H9 (cell line): ENCODE measurements at regions not wholly inside any gene's neighbourhood (a gene's known extent, or its start where the extent isn't known, plus 50 kb on each side); places are given as distances from the start of the nearest gene placed in this dataset.

ENCODE experiments used
- DNase-seq: peaks from one replicate; pipeline ENCODE4 v3.0.0-alpha.2; 2017
- H2AFZ ChIP-seq: one replicate; pipeline ENCODE4 v1.6.1; 2013; ENCODE audit warnings: mild to moderate bottlenecking, low read length, control low read depth, moderate library complexity
- H2AK5ac ChIP-seq: 2 replicates; pipeline ENCODE4 v1.6.1; 2013; ENCODE audit warnings: low read length, control low read depth, mixed read lengths; ENCODE audit not compliant: insufficient read length
- H2BK120ac ChIP-seq: one replicate; pipeline ENCODE4 v1.6.1; 2013; ENCODE audit warnings: low read depth, mild to moderate bottlenecking, low read length, control low read depth, inconsistent platforms; ENCODE audit not compliant: poor library complexity, severe bottlenecking
- H2BK12ac ChIP-seq: 2 replicates; pipeline ENCODE4 v1.6.1; 2013; ENCODE audit warnings: low read length, control low read depth, mixed read lengths, low read depth; ENCODE audit not compliant: insufficient read length
- H2BK15ac ChIP-seq: 2 replicates; pipeline ENCODE4 v1.6.1; 2013; ENCODE audit warnings: low read depth, low read length, control low read depth
- H2BK20ac ChIP-seq: one replicate; pipeline ENCODE4 v1.6.1; 2013; ENCODE audit warnings: low read depth, mild to moderate bottlenecking, low read length, control low read depth, inconsistent platforms; ENCODE audit not compliant: poor library complexity, severe bottlenecking
- H2BK5ac ChIP-seq: 2 replicates; pipeline ENCODE4 v1.6.1; 2013; ENCODE audit warnings: low read length, control low read depth, mixed read lengths; ENCODE audit not compliant: insufficient read length
- H3K14ac ChIP-seq: 2 replicates; pipeline ENCODE4 v1.6.1; 2013; ENCODE audit warnings: low read length, control low read depth; ENCODE audit not compliant: insufficient read depth
- H3K18ac ChIP-seq: 2 replicates; pipeline ENCODE4 v1.6.1; 2013; ENCODE audit warnings: low read depth, mild to moderate bottlenecking, mixed read lengths, low read length, control low read depth; ENCODE audit not compliant: insufficient read length
- H3K23ac ChIP-seq: 2 replicates; pipeline ENCODE4 v1.6.1; 2013; ENCODE audit warnings: low read length, control low read depth, mixed read lengths, low read depth; ENCODE audit not compliant: insufficient read length
- H3K23me2 ChIP-seq: 2 replicates; pipeline ENCODE4 v1.6.1; 2013; ENCODE audit warnings: low read depth, mild to moderate bottlenecking, mixed read lengths, low read length, control low read depth; ENCODE audit not compliant: insufficient read length, poor library complexity, severe bottlenecking
- H3K27ac ChIP-seq: 2 replicates; pipeline ENCODE4 v1.5.1; 2013; ENCODE audit warnings: low read length, control low read depth, mixed read lengths, low read depth; ENCODE audit not compliant: insufficient read length
- H3K27me3 ChIP-seq: 2 replicates; pipeline ENCODE4 v1.6.1; 2013; ENCODE audit warnings: low read length, control low read depth, inconsistent platforms; ENCODE audit not compliant: insufficient read depth
- H3K4ac ChIP-seq: 2 replicates; pipeline ENCODE4 v1.6.1; 2013; ENCODE audit warnings: low read depth, mild to moderate bottlenecking, control low read depth, inconsistent platforms, low read length, moderate library complexity
- H3K4me1 ChIP-seq: 2 replicates; pipeline ENCODE4 v1.6.1; 2013; ENCODE audit warnings: low read length, control low read depth, inconsistent platforms; ENCODE audit not compliant: insufficient read depth
- H3K4me2 ChIP-seq: 2 replicates; pipeline ENCODE4 v1.6.1; 2013; ENCODE audit warnings: low read length, control low read depth, mixed read lengths; ENCODE audit not compliant: insufficient read length, insufficient read depth
- H3K56ac ChIP-seq: 2 replicates; pipeline ENCODE4 v1.6.1; 2013; ENCODE audit warnings: low read depth, mild to moderate bottlenecking, mixed read lengths, low read length, control low read depth; ENCODE audit not compliant: insufficient read length
- H3K79me1 ChIP-seq: 2 replicates; pipeline ENCODE4 v1.6.1; 2013; ENCODE audit warnings: low read depth, mild to moderate bottlenecking, moderate library complexity, low read length, control low read depth, inconsistent platforms; ENCODE audit not compliant: insufficient read depth, poor library complexity, severe bottlenecking
- H3K79me2 ChIP-seq: 2 replicates; pipeline ENCODE4 v1.6.1; 2013; ENCODE audit warnings: low read length, control low read depth, inconsistent platforms; ENCODE audit not compliant: insufficient read depth
- H3K9ac ChIP-seq: 2 replicates; pipeline ENCODE4 v1.6.1; 2013; ENCODE audit warnings: low read length, control low read depth, mixed read lengths; ENCODE audit not compliant: insufficient read length; ENCODE audit errors: extremely low read depth
- H3K9me3 ChIP-seq: one replicate; pipeline ENCODE4 v1.6.1; 2013; ENCODE audit warnings: low read depth, low read length, inconsistent platforms; ENCODE audit not compliant: control insufficient read depth
- H3T11ph ChIP-seq: one replicate; pipeline ENCODE4 v1.6.1; 2013; ENCODE audit warnings: mild to moderate bottlenecking, low read length, control low read depth, inconsistent platforms
- H4K20me1 ChIP-seq: one replicate; pipeline ENCODE4 v1.6.1; 2013; ENCODE audit not compliant: control insufficient read depth, insufficient read length, insufficient read depth
- H4K5ac ChIP-seq: 2 replicates; pipeline ENCODE4 v1.6.1; 2013; ENCODE audit warnings: low read depth, mild to moderate bottlenecking, mixed read lengths, low read length, control low read depth; ENCODE audit not compliant: insufficient read length
- H4K8ac ChIP-seq: replicated peaks from 2 replicates; pipeline ENCODE4 v1.6.1; 2013; ENCODE audit warnings: low read length, control low read depth, mixed read lengths, low read depth; ENCODE audit not compliant: insufficient read length
- H4K91ac ChIP-seq: 2 replicates; pipeline ENCODE4 v1.6.1; 2013; ENCODE audit warnings: low read depth, mild to moderate bottlenecking, moderate library complexity, mixed read lengths, low read length, control low read depth; ENCODE audit not compliant: insufficient read length
- H3K27ac Mint-ChIP-seq, 3 experiments: 2 replicates in 2 of 3; 3 replicates in 1 of 3; pipeline ENCODE4 v1.8.0; 2020 to 2021; ENCODE audit warnings: mixed read lengths in 3 of 3, mild to moderate bottlenecking in 1 of 3, moderate library complexity in 1 of 3
- H3K27me3 Mint-ChIP-seq: 2 replicates; pipeline ENCODE4 v1.8.0; 2021; ENCODE audit warnings: low read depth, mild to moderate bottlenecking, moderate library complexity, mixed read lengths
- H3K36me3 Mint-ChIP-seq, 3 experiments: 2 replicates in 2 of 3; 3 replicates in 1 of 3; pipeline ENCODE4 v1.8.0; 2020 to 2021; ENCODE audit warnings: low read depth in 3 of 3, mixed read lengths in 3 of 3; ENCODE audit not compliant: insufficient read depth in 1 of 3
- H3K4me1 Mint-ChIP-seq, 2 experiments: 2 replicates each; pipeline ENCODE4 v1.8.0; 2020; ENCODE audit warnings: mixed read lengths in 2 of 2
- H3K4me3 Mint-ChIP-seq, 2 experiments: 2 replicates in 1 of 2; 3 replicates in 1 of 2; pipeline ENCODE4 v1.8.0; 2020 to 2021; ENCODE audit warnings: mild to moderate bottlenecking in 2 of 2, mixed read lengths in 2 of 2, moderate library complexity in 1 of 2
- H3K9me3 Mint-ChIP-seq, 2 experiments: 2 replicates in 1 of 2; 3 replicates in 1 of 2; pipeline ENCODE4 v1.8.0; 2020; ENCODE audit warnings: mild to moderate bottlenecking in 2 of 2, mixed read lengths in 2 of 2, moderate library complexity in 1 of 2
- CTCF ChIP-seq: fragments of 200-600 bp; sonication (generic); conservative IDR thresholded peaks from 3 replicates; pipeline ENCODE4 v1.8.0; 2021; ENCODE audit warnings: antibody characterized with exemption, mild to moderate bottlenecking
- WGBS: extraction: QIAGEN DNeasy Blood & Tissue Kit; methylation state at CpG from one replicate; pipeline ENCODE4 v1.1.7; 2013; ENCODE audit warnings: missing lambda C conversion rate, low lambda C conversion rate, mixed read lengths; ENCODE audit not compliant: insufficient read length; ENCODE audit errors: extremely low coverage; 5-methylcytosine and 5-hydroxymethylcytosine counted together

- Histone ChIP-seq H3K27me3 (no peaks in the 10 kb centered on the region), H3K27ac (no peak overlapping the region), H3K4ac (no peak overlapping the region), H2BK20ac (no peak overlapping the region), H3K18ac (no peak overlapping the region), H3K79me2 (no peaks in the 10 kb centered on the region), H3K56ac (no peak overlapping the region), H2BK5ac (no peak overlapping the region), H3K9me3 (no peaks in the 10 kb centered on the region), H3K79me1 (no peaks in the 10 kb centered on the region), H3T11ph (no peak overlapping the region), H3K23ac (no peak overlapping the region), H2BK15ac (no peak overlapping the region), H2BK12ac (no peak overlapping the region), H3K4me2 (no peak overlapping the region), H3K14ac (no peak overlapping the region), H4K5ac (no peak overlapping the region), H4K8ac (no peak overlapping the region), H3K23me2 (no peaks in the 10 kb centered on the region), H4K20me1 (no peaks in the 10 kb centered on the region), H3K9ac (no peak overlapping the region), H2AFZ (no peak overlapping the region), H2BK120ac (no peak overlapping the region), H2AK5ac (no peak overlapping the region), H4K91ac (no peak overlapping the region), H3K4me1 (0 out of 2 replicates have a peak, but pooled peaks cover 2% of the 10 kb centered on the region)
- H3K27me3 Mint-ChIP-seq: peaks cover 19% of the 10 kb centered on the region
- no peaks in the 10 kb centered on the region for H3K9me3 Mint-ChIP-seq
- WGBS: no CpG with 5 or more reads among the region's 5 CpGs
- no peak for TF ChIP-seq CTCF
- H3K27ac Mint-ChIP-seq: no peak overlapping the region
- H3K4me1 Mint-ChIP-seq: peaks cover 17 to 21% of the 10 kb centered on the region in 2 experiments
- DNase-seq: peak; percentile 21
- no peaks in the 10 kb centered on the region for H3K36me3 Mint-ChIP-seq
- H3K4me3 Mint-ChIP-seq: no peak overlapping the region
These were observed 148.9 kb upstream of the VSTM2B start for GRCh38 chr19:29376855-29377354.
